IPS-11a (cell line): ENCODE measurements at regions not wholly inside any gene's neighbourhood (a gene's known extent, or its start where the extent isn't known, plus 50 kb on each side); places are given as distances from the start of the nearest gene placed in this dataset.

Source experiments
- H3K4me3 ChIP-seq: one replicate; pipeline ENCODE4 v1.5.1; 2013; ENCODE audit warnings: low read depth, low read length, control low read depth

DNA sequence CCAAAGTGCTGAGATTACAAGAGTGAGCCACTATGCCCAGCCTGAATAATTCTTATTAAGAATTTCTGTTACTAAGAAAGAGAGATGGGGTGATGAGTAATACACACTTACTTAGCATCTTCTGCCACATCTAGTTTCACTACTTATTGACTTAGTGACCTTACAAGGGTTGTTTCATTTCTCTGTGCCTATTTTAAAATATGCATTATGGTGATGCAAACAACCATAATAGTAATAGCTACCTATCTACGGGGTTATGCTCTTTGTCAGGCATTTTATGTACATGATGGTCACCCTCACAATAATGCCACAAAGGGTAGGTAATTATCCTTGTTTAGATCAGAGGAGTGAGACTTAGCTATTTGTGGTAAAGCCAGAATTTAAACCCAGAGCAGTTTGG, 499.0 kb upstream of the SGCD start:
- no peak overlapping the region for H3K4me3 ChIP-seq

DNA sequence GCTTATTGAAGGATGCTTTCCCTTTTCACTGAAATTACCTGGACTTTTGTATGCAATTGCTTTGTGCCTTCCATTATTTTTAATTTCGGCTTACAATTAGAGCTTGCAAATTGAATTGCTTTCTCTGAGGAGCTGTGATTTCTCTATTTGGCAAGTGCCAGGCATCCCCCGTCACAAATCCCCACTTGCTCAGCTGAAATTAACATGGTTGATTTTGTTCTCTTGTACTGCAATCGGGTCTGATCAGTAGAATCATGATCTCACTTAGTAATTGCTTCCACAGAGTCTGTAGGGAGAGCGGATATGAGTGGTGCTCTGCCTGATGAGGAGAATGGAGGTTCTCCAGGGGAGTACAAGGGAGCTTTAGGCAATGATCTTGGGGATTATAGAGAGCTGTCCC, 495.5 kb upstream of the SGCD start:
- no peak overlapping the region for H3K4me3 ChIP-seq

DNA sequence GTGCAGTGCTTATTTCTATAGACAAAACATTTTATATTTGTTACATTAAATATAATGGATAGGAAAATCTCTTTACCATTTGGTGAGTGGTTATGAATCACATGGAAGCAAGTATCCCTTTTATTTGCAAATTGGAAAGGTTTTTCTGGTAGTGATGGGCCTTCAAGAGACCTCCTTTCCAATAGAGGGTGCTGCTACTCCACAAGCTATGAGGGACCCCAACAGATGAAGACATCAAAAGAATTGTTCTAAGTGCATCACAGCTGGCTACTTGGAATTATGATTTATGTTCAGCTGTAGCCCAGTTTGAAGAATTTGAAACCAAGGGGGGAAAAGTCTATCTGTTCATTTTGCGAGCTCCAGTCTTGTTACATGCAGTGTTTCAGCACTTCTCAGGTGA, 493.7 kb upstream of the SGCD start:
- no peak overlapping the region for H3K4me3 ChIP-seq

DNA sequence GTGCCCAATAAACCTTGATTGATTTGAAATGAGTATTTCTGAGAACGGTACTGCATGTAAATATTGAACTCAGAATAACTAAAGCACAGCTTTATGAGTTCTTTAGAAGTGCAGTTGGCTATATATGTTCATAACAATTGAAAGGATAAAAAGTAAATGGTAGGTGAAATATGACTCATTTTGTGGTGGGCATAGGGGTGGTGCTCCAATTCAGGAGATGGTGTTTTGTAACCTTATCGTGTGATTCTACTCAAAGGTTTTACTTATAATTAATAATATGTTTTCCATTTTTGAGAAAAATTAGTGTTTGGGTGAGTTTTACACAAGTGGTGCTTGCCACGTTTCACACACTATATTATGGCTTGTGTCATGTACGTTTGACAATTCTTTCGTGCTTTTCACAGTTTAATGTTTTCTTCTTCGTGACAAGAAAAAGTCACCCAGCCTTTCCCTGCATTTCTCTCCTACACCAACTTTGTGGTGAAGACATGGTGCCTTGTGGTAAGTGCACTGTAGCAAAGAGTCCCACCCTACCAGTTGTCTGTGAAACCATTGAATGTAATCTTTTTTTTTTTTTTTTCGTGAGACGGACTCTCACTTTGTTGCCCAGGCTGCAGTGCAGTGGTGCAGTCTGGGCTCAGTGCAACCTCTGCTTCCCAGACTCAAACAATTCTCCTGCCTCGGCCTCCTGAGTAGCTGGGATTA, 492.5 kb upstream of the SGCD start:
- no peak overlapping the region for H3K4me3 ChIP-seq

DNA sequence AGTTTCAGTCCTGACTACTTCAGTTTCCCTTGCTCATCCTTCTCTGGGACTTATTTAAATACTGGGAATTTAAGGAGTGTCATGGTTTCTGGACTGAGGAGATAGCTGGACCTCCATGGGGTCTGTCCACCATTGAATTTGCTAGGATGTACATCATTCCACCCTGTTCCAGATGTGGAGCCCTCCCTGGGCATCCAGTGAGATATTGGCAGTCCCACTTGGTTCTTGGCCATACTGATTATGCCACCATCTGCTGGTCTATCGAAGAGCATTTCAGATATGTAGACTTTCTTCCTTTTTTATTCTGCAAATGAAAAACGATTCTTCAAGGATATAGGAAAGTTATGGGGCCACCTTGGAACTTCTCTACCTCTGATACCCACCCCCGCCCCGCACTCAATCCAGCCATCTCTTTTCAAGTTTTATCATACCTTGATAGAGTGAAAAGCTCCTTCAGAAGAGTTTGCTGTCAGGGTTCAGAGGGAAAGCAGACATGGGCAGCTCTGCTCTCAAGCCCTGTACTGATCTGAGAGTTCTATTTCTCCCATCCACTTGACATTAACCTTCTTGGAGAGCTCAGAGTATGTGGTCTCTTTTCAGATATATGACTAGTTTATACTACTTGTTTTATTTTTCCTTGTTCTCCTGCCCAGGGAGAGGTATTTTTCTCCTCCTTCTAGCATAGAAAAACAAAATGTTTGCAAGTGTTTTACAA, 490.7 kb upstream of the SGCD start:
- no peak overlapping the region for H3K4me3 ChIP-seq

DNA sequence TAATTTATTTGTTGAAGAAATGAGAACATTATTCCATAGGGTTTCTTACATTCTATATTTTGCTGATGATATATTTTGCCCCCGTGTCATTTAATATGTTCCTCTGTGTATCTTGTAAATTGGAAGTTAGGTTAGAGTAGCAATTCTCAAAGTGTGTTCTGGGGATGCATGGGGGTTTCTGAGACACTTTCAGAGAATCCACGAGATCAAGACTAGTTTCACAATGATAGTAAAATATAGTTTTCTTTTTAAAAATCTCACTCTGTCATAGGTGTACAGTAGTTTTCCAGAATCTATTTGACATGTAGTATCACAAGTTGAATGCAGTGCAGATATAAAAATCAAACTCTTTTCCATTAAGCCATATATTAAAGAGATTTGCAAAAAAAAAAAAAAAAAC, 488.6 kb upstream of the SGCD start:
- H3K4me3 ChIP-seq, result no peak overlapping the region

DNA sequence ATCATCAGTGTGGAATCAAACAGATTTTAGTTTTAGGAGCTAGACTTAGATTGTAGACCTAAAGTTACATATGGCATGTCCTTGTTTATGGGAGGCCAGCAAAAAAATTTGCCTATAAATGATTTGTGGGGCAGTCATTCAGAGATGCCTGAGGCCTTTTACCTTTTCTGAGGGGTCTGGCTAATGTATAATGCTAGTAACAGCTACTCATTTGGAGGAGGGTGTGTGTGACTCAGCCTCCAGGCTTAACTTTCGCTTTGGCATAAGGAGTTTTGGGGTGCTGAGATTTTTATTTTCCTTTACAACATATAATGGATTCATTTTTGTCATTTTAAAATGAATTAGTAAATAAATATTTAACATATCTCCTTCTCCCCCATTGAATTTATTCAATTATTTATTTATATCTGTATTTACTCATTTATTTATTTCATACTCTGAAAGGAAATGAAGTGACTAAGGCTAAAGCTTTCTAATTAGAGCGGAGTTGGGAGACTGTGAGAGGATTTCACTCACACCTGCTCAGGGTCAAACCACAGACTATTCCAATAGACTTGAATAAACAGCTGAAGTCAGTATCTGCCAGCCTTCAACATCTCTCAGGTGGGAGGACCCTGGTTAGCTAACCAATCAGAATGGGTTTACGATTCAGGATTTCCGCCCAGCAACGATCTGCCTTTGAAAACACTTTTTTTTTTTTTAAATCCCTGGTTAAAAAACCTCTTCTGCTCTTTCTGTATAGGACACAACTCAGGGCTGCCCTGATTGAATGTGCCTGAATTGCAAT, 487.5 kb upstream of the SGCD start:
- no peak overlapping the region for H3K4me3 ChIP-seq

DNA sequence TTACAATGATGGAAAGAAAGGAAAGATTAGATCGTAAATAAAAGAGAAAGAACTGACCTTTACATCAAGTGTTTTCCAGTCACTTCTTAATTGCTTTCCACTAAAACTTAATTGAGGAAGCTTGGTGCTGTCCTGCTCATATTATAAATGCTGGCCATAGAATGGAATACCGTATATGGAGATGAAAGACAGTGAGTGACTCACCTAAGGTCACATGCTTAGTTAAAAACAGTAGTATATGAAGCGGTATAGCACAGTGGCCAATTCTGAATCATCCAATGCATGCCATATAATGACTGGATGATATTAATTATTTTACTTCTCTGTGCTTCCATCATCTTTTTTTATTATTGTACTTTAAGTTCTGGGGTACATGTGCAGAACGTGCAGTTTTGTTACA, 482.4 kb upstream of the SGCD start:
- no peak overlapping the region for H3K4me3 ChIP-seq

DNA sequence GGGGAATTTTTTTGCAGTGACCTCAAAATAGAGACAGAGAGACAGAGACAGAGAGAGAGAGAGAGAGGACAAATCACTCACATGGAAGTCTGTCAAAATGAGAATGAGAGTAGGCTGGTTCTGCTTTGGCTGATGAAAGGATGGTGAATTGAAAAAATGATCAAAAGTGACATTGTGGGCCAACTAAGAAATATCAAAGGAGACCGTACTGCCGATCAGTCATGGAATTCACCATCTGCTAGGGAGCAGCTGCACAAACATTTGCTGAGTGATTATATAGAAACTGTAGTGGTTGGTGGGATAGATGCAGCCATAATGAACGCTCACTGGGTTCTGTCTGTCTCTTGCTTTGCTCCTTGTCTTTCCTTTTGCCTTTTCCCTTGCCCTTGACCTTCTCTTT, 476.6 kb upstream of the SGCD start:
- no peak overlapping the region for H3K4me3 ChIP-seq

DNA sequence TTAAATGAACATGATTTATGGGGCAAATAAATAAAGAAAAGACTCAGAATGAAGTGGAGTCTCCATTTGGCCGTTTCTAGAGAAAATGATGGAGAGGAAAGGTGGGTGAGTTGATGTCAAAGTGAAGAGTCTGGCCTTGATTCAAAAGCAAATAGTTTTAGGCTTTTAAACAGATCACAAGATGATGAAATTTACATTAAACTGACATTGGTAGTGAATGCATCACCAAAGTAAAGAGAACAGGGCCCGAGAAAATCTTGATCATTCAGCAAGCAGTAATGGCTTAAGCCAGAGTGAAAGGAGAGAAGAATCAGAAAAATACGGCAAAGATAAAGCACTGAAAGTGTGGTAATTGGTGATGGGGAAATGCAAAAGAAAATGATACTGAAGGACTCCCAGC, 460.0 kb upstream of the SGCD start:
- no peak overlapping the region for H3K4me3 ChIP-seq

DNA sequence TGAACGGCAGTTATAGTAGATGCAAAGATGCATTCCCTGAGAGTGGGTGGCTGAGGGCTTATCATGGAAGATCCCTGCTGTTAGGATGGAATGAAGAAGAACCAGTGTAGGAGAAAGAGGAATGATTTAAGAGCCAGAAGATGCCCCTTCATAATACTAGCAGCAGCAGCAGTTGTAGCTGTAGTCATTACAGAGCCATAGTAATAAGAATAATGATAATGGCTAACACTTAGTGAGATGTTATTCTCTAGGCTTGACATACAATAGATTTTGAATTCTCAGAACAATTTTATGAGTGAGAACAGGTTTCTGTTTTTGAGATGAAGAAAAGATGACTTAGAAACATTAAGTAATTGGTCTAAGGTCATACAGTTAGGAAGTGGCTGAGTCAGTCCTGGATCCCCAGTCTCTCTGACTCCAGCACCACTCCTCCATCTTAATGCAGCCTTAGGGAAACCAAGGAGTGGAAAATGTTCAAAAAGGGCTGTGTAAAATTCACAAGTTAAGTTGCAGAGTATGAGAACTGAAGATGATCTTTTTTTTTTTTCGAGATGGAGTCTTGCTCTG, 459.4 kb upstream of the SGCD start:
- no peak overlapping the region for H3K4me3 ChIP-seq

DNA sequence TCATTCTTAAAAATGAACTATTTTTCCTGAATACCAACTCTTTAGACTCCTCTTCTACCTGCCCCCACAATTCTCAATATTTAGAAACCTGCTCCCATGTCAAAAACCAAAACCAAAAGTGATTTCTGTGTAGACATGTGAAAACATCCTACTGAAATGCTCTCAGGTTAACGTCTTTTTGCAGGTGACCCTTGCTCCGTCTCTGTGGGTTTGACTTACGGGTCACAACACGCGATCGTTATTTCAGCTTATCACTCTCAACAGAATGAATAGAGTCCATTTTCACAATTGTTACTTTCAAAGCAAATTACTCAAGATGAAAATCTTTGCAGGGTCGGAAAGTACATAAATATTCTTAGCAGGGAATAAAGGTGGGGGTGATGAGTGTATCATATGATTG, 456.3 kb upstream of the SGCD start:
- H3K4me3 ChIP-seq, result no peak overlapping the region

DNA sequence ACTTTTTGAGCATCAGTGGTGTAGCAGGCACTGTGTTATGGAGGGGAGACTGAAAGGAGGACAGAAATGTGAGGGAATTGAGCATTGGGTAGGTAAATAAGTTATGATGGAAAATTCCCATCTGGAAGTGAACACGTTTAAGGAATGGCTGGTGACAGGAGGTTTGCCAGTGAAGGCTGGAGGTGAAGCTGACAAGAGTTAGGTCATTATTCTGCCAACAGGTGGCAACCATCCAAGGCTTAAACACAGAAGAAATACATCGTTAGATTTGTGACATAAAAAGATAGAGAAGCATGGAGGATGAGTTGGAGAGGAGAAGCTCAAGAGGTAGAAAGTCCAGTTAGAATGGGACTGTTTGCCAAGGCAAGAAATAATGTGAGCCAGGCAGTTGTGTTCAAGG, 455.3 kb upstream of the SGCD start:
- H3K4me3 ChIP-seq, result no peak overlapping the region

DNA sequence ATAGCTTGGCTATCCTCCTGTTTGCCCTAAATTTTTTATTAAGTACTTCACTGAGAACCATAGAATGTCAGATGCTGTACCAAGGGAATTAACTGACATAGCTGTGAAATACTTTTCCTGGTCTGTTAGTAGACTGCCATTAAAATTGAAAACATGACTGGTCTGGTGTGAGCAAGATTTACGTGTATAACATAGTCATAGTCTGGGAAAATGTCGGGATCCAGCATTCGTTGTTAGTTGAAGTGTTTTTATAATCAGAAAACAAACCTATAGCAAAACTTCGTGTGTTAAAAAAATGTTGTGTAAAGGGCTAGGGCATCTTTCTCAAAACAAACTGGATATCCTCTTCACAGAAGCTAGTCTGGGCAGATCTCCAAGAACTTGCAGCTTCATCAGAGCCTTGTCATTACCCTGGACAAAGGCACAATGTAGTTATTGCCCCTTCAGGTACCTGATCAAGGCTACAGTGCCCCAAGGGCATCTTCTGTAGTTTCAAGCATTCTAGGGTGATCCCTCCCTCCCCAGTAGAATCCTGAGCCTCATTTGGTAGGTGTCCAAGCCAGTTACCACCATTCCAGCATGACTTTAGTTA, 454.2 kb upstream of the SGCD start:
- no peak overlapping the region for H3K4me3 ChIP-seq

DNA sequence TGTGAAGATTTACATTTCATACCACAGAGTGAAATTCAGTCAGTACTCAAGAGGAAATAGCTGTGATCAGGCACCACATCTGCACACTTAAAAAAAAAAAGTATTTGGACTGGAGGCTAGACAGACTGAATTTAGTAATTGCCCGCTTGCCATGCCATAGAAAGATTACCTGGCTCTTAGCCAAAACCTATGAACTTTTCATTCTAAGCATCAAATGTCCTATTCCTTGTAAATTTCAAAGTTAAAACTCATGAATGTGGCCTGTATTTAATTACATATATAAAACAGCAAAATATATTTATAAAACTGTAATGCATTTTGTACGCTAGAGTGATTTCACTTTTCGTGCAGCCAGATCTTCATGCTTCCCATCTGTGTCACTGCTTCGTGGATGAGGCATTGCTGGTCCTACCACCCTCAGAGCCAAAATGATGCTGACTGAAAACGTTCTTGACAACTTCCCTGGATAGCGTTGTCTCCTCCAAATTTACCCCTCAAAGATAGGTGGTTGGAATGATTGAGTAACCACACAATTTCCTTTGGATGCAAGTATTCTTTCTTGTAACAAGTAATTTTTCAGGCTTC, 447.9 kb upstream of the SGCD start:
- no peak overlapping the region for H3K4me3 ChIP-seq

DNA sequence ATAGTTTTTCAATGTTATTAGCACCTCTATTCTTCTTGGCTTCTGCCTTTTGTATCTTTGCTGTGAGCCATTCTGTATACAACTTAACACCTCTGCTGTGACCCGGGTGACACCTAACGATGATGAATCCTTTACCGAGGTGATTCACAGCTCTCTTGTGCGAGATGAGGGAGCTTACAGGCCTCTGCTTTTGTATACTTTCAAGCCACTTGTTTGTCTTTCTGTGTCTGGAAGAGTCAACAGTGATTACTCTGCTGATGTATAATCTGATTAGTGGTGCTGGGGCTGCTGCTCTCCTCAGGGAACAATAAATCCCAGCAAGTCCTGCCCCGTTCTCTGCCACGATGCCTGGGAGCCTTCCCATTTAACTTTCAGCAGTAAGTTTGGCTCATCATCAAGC, 442.9 kb upstream of the SGCD start:
- no peak overlapping the region for H3K4me3 ChIP-seq

DNA sequence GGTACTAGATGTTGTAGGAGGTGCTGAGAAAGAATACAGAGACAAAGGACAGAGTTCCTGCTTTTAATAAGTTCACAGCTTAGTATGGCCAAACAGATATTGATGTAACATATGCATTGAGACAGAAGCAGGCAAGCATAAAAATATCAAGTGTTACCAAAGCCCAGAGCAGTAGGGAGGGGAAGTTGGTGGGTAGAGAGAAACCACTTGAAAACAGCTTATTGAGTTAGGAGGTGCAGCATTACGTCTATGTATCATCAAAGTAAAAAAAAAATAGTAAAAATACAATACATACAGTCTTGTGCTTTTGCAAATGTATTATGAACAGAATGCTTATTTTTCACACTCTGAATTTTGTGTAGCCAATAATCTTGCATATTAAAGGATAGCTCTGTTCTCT, 441.8 kb upstream of the SGCD start:
- H3K4me3 ChIP-seq, result no peak overlapping the region

DNA sequence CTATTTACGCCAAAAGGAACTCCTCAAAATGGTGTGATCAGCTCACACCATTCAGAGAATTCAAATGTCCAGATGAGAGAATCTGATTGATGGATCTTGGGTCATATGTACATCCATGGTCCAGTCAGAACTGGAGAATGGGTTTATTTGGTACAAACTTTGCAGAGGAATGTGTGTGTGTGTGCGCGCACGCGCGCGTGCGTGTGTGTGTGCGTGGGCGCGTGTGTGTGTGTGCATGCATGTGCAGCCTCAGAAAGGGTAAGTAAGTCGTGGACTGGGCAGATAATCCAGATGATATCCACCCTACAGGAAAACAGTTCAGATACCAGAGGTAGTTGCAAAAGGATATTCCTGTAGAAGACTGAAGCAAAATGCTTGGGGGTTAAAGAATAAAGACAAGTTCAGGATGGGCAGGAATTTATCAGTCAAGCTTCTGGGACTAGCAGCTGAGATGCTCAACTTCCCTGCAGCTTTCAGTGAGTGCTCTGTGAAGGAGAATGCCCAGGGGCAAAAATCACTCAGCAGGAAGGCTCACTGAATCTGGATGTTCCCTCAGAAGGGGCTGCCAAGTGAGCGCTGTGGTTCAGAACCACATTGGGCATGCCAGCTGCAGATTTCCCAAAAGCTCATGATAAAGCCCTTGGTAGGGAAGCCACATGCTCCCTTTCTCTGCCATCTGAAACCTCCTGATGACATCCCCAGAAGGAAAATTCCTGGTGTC, 440.5 kb upstream of the SGCD start:
- H3K4me3 ChIP-seq, result no peak overlapping the region

DNA sequence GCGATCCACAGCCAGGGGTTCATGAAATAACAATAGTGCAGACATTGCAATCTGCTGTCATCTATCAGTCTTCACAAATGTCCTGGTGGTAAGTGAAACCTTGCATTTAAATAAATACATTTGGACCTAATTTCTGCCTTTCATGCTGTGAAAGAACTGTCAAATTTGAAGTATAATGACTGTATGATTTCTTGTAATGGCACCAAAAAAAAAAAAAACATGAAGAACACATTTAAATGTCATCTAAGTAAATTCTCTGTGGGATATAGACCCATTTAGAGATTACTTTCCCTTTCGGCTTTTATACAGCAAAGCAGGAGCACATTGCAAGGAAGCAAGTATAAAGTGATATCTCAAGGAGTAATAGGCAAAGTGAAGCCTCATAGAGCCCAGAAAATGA, 431.5 kb upstream of the SGCD start:
- no peak overlapping the region for H3K4me3 ChIP-seq

DNA sequence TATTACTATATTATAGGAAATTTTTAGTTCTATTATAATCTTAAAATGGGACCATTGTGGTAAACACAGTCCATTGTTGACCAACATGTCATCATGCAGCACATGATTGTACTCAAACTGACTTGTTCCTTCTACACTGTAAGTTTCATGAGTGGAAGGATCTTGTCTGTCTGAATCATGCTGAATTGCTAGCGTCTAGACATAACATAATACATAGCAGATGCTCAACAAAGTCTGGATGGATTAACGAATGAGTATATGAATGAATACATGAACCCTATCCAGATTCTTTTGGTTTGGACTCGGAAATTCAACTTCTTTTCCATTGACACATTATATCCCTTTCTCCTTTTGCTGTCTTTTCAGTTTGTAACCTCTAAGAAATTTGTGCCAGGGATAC, 429.2 kb upstream of the SGCD start:
- H3K4me3 ChIP-seq, result no peak overlapping the region
